Peyer's patch (tissue), 4 donors: ENCODE measurements at regions not wholly inside any gene's neighbourhood (a gene's known extent, or its start where the extent isn't known, plus 50 kb on each side); places are given as distances from the start of the nearest gene placed in this dataset.

Experiments used
- CTCF ChIP-seq, 6 experiments: fragments of 450-650 bp in 4 of 6; fragments of 200-600 bp in 2 of 6; sonication (generic) in 1 of 6; IDR thresholded peaks; one replicate each; pipeline ENCODE4 v1.5.1; 2017 to 2019; ENCODE audit warnings: antibody characterized with exemption in 6 of 6, mild to moderate bottlenecking in 3 of 6, moderate library complexity in 1 of 6
- POLR2A ChIP-seq, 2 donors: fragments of 450-650 bp; IDR thresholded peaks; one replicate each; pipeline ENCODE4 v1.5.1; 2017; ENCODE audit warnings: antibody characterized with exemption in 2 of 2, mild to moderate bottlenecking in 2 of 2, moderate library complexity in 2 of 2

- TF ChIP-seq POLR2A (IDR thresholded peaks at IDR 0.05) (no peak), CTCF (IDR thresholded peaks at IDR 0.05) (no peak)
Observed at GRCh38 chr4:22574880-22575279, 59.0 kb upstream of the ADGRA3 start.
